ENCODE measurements at regions not wholly inside any gene's neighbourhood (a gene's known extent, or its start where the extent isn't known, plus 50 kb on each side); places are given as distances from the start of the nearest gene placed in this dataset.

GRCh38 chr2:8281234-8281633 is 400.6 kb upstream of the ID2 start:
- DNase-seq = no peak

- DNase-seq = no peak
Observed at GRCh38 chr2:8281950-8282857, 399.7 kb upstream of the ID2 start.

GRCh38 chr2:8282858-8283252 is 399.0 kb upstream of the ID2 start:
- no peak for DNase-seq

GRCh38 chr2:8285081-8285480 is 396.8 kb upstream of the ID2 start:
- DNase-seq = no peak

GRCh38 chr2:8285898-8286297 is 396.0 kb upstream of the ID2 start:
- no peak for DNase-seq

- no peak for DNase-seq
Observed at GRCh38 chr2:8288206-8288605, 393.6 kb upstream of the ID2 start.

GRCh38 chr2:8289111-8289510 is 392.7 kb upstream of the ID2 start:
- no peak for DNase-seq

GRCh38 chr2:8290771-8291352 is 391.0 kb upstream of the ID2 start:
- no peak for DNase-seq

- no peak for DNase-seq
Observed at GRCh38 chr2:8296306-8296705, 385.6 kb upstream of the ID2 start.

- DNase-seq = no peak
Observed at GRCh38 chr2:8297376-8298231, 384.3 kb upstream of the ID2 start.

- DNase-seq = no peak
Observed at GRCh38 chr2:8298783-8299182, 383.1 kb upstream of the ID2 start.

- no peak for DNase-seq
Observed at GRCh38 chr2:8300216-8300615, 381.6 kb upstream of the ID2 start.

- DNase-seq = no peak
Observed at GRCh38 chr2:8300905-8301304, 381.0 kb upstream of the ID2 start.

- DNase-seq = no peak
Observed at GRCh38 chr2:8303322-8303832, 378.5 kb upstream of the ID2 start.

GRCh38 chr2:8304821-8305766 is 376.8 kb upstream of the ID2 start:
- no peak for DNase-seq

- no peak for DNase-seq
Observed at GRCh38 chr2:8306530-8307351, 375.1 kb upstream of the ID2 start.

GRCh38 chr2:8307606-8308180 is 374.2 kb upstream of the ID2 start:
- DNase-seq = no peak

GRCh38 chr2:8309131-8309530 is 372.7 kb upstream of the ID2 start:
- DNase-seq = no peak

- no peak for DNase-seq
Observed at GRCh38 chr2:8310557-8311455, 371.1 kb upstream of the ID2 start.

GRCh38 chr2:8312221-8312620 is 369.6 kb upstream of the ID2 start:
- no peak for DNase-seq

Measured in NCI-H510A treated with DMSO at 0.1 percent for 48 hours (cell line).